Tibial artery (tissue), 4 donors: ENCODE measurements at regions not wholly inside any gene's neighbourhood (a gene's known extent, or its start where the extent isn't known, plus 50 kb on each side); places are given as distances from the start of the nearest gene placed in this dataset.

Experiments
- DNase-seq, 2 donors: peaks; one replicate each; pipeline ENCODE4 v3.0.0-alpha.2; 2019
- H3K27ac ChIP-seq, 2 donors: fragments of 200-600 bp; sonication (generic) in 1 of 2; 1 replicate in 1 of 2; 2 replicates in 1 of 2; pipeline ENCODE4 v1.5.1; 2018 to 2019; ENCODE audit warnings: mild to moderate bottlenecking in 1 of 2
- H3K27me3 ChIP-seq, 2 donors: fragments of 200-600 bp; sonication (generic) in 1 of 2; one replicate each; pipeline versions ENCODE4 v1.5.1 to v1.6.0; 2016 to 2019
- H3K36me3 ChIP-seq, 3 donors: fragments of 200-600 bp; sonication (generic) in 2 of 3; one replicate each; pipeline ENCODE4 v1.5.1; 2016 to 2019; ENCODE audit warnings: mild to moderate bottlenecking in 2 of 3
- H3K4me1 ChIP-seq, 4 donors: fragments of 200-600 bp; sonication (generic) in 2 of 4; 1 replicate in 3 of 4; 2 replicates in 1 of 4; pipeline ENCODE4 v1.5.1; 2016 to 2019
- H3K4me3 ChIP-seq, 2 donors: fragments of 200-600 bp; sonication (generic) in 1 of 2; 1 replicate in 1 of 2; 2 replicates in 1 of 2; pipeline ENCODE4 v1.5.1; 2018 to 2019; ENCODE audit warnings: mild to moderate bottlenecking in 2 of 2
- H3K9me3 ChIP-seq, 3 donors: fragments of 200-600 bp; sonication (generic) in 1 of 3; one replicate each; pipeline ENCODE4 v1.5.1; 2016 to 2019
- CTCF ChIP-seq, 2 experiments: fragments of 200-600 bp in 1 of 2; fragments of 450-650 bp in 1 of 2; IDR thresholded peaks; one replicate each; pipeline ENCODE4 v1.5.1; 2017 to 2019; ENCODE audit warnings: antibody characterized with exemption in 2 of 2, mild to moderate bottlenecking in 1 of 2, moderate library complexity in 1 of 2
- intact Hi-C: fragments of 100-400 bp; cut with DNase I; formaldehyde crosslinking; loops from one replicate; pipeline ENCODE4 v1.15.0; 2023; ENCODE audit warnings: low total_unique reads

GRCh38 chr12:45148006-45148405 lies 67.9 kb upstream of the ANO6 start:
- Histone ChIP-seq H3K9me3 (no peaks in the 10 kb centered on the region), H3K27ac (no peak overlapping the region), H3K27me3 (no peaks in the 10 kb centered on the region), H3K36me3 (no peaks in the 10 kb centered on the region), H3K4me1 (no peaks in the 10 kb centered on the region), H3K4me3 (no peak overlapping the region)
- intact Hi-C loops: no loop called here
- DNase-seq: no peak
- TF ChIP-seq CTCF (IDR thresholded peaks at IDR 0.05): no peak

- H3K27me3 ChIP-seq: no peaks in the 10 kb centered on the region
- H3K9me3 ChIP-seq: no peaks in the 10 kb centered on the region
- intact Hi-C loops: no loop called here
- no peaks in the 10 kb centered on the region for H3K4me1 ChIP-seq
- DNase-seq: no peak
- TF ChIP-seq CTCF (IDR thresholded peaks at IDR 0.05): no peak
- H3K4me3 ChIP-seq: no peak overlapping the region
- H3K27ac ChIP-seq: no peak overlapping the region
- no peaks in the 10 kb centered on the region for H3K36me3 ChIP-seq
Observed at GRCh38 chr12:45148619-45149018, 67.3 kb upstream of the ANO6 start.

GRCh38 chr12:45165284-45165683 lies 50.6 kb upstream of the ANO6 start:
- TF ChIP-seq CTCF (IDR thresholded peaks at IDR 0.05): no peak
- H3K4me1 ChIP-seq: peaks cover 0 to 15% (median 3%) of the 10 kb centered on the region in 4 donors
- no peak overlapping the region for H3K4me3 ChIP-seq
- no peak overlapping the region for H3K27ac ChIP-seq
- H3K9me3 ChIP-seq: no peaks in the 10 kb centered on the region
- intact Hi-C loops: no loop called here
- no peak for DNase-seq
- H3K36me3 ChIP-seq: no peaks in the 10 kb centered on the region
- no peaks in the 10 kb centered on the region for H3K27me3 ChIP-seq

- Histone ChIP-seq H3K27me3 (no peaks in the 10 kb centered on the region), H3K9me3 (no peaks in the 10 kb centered on the region), H3K4me1 (peaks cover 0 to 15% (median 3%) of the 10 kb centered on the region in 4 donors), H3K27ac (no peak overlapping the region), H3K4me3 (no peak overlapping the region), H3K36me3 (no peaks in the 10 kb centered on the region)
- no peak for DNase-seq
- intact Hi-C loops: no loop called here
- TF ChIP-seq CTCF (IDR thresholded peaks at IDR 0.05): no peak
Observed at GRCh38 chr12:45166056-45166455, 49.8 kb upstream of the ANO6 start.
